K562 (cell line): ENCODE measurements at regions not wholly inside any gene's neighbourhood (a gene's known extent, or its start where the extent isn't known, plus 50 kb on each side); places are given as distances from the start of the nearest gene placed in this dataset.

Source experiments
- CC2D1A ChIP-seq: fragments of 450-650 bp; IDR thresholded peaks from 2 replicates; pipeline ENCODE4 v1.6.1; 2017; ENCODE audit warnings: mild to moderate bottlenecking
- CREB1 ChIP-seq, 2 experiments: sonication (generic) in 1 of 2; formaldehyde crosslinking in 1 of 2; IDR thresholded peaks; 2 replicates each; pipeline versions ENCODE4 v1.6.1 to v1.8.0; 2012 to 2022; ENCODE audit warnings: inconsistent platforms in 1 of 2, mild to moderate bottlenecking in 1 of 2, missing genetic modification reagents in 1 of 2, moderate library complexity in 1 of 2
- DPF2 ChIP-seq: fragments of 450-650 bp; IDR thresholded peaks from 2 replicates; pipeline ENCODE4 v1.6.1; 2016
- EZH2 ChIP-seq: IDR thresholded peaks from 2 replicates; pipeline ENCODE4 v1.6.1; 2012; ENCODE audit warnings: low read depth, mild to moderate bottlenecking, inconsistent platforms, low read length, borderline replicate concordance
- GABPA ChIP-seq: fragments of 200-800 bp; sonication (Bioruptor generic); conservative IDR thresholded peaks from 2 replicates; pipeline ENCODE4 v1.6.1; 2016; ENCODE audit warnings: low read depth, missing genetic modification characterization, missing compliant biosample characterization
- NFIC ChIP-seq: fragments of 450-650 bp; IDR thresholded peaks from 2 replicates; pipeline ENCODE4 v1.6.1; 2017; ENCODE audit warnings: mild to moderate bottlenecking, inconsistent platforms
- NR3C1 ChIP-seq: sonication (generic); formaldehyde crosslinking; IDR thresholded peaks from 2 replicates; pipeline ENCODE4 v1.8.1; 2022; ENCODE audit warnings: missing genetic modification reagents
- TAF1 ChIP-seq: IDR thresholded peaks from 2 replicates; pipeline ENCODE4 v1.6.1; 2011; ENCODE audit warnings: mild to moderate bottlenecking, low read length, moderate library complexity; ENCODE audit not compliant: insufficient read depth, control insufficient read depth, severe bottlenecking; ENCODE audit errors: extremely low read depth
- TCF7L2 ChIP-seq: fragments of 150-350 bp; IDR thresholded peaks from 2 replicates; pipeline ENCODE4 v1.6.1; 2016; ENCODE audit warnings: low read depth, mild to moderate bottlenecking, low read length, moderate library complexity
- ZNF311 ChIP-seq: fragments of 250-450 bp; sonication (Bioruptor Pico); IDR thresholded peaks from 2 replicates; pipeline ENCODE4 v1.4.0; 2020; ENCODE audit warnings: mild to moderate bottlenecking, moderate library complexity
- TF ChIP-seq, protein P1 (sequence below): sonication (generic); formaldehyde crosslinking; IDR thresholded peaks from 2 replicates; pipeline ENCODE4 v1.8.1; 2022; ENCODE audit warnings: missing genetic modification reagents
- TF ChIP-seq, protein P2 (sequence below), 2 experiments: fragments of 450-650 bp; IDR thresholded peaks; 2 replicates each; pipeline ENCODE4 v1.6.1; 2016

DNA sequence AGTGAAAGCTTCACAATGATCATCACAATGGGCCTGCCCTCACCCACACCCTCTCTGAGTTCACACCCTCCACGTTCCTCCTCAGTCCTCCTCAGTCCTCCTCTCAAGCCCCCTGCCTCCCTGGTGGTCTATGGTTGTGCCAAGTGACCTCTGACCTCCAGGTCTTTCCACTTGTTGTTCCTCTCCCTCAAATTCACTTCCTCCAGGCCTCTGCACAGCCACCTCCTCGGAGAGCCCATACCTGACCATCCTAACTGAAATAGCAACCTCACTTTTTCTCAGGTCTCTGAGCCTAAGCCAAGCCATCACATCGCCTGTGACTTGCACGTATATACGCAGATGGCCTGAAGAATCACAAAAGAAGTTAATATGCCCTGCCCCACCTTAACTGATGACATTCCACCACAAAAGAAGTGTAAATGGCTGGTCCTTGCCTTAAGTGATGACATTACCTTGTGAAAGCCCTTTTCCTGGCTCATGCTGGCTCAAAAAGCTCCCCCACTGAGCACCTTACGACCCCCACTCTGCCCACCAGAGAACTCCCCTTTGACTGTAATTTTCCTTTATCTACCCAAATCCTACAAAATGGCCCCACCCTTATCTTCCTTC lies 293.4 kb upstream of the TENM3 start:
- TF ChIP-seq NR3C1 (CRISPR knock-in tag) (no peak), NFIC (no peak), GABPA (tag) (no peak), TCF7L2 (no peak), EZH2 (no peak), ZNF311 (CRISPR knock-in tag) (no peak), CREB1 (IDR thresholded peaks at IDR 0.05) (no peak), CREB1 (CRISPR knock-in tag; IDR thresholded peaks at IDR 0.05) (no peak), TAF1 (no peak), DPF2 (no peak), CC2D1A (no peak)
- TF ChIP-seq, protein P1, sequence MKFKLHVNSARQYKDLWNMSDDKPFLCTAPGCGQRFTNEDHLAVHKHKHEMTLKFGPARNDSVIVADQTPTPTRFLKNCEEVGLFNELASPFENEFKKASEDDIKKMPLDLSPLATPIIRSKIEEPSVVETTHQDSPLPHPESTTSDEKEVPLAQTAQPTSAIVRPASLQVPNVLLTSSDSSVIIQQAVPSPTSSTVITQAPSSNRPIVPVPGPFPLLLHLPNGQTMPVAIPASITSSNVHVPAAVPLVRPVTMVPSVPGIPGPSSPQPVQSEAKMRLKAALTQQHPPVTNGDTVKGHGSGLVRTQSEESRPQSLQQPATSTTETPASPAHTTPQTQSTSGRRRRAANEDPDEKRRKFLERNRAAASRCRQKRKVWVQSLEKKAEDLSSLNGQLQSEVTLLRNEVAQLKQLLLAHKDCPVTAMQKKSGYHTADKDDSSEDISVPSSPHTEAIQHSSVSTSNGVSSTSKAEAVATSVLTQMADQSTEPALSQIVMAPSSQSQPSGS (CRISPR knock-in tag), result no peak
- TF ChIP-seq, protein P2, sequence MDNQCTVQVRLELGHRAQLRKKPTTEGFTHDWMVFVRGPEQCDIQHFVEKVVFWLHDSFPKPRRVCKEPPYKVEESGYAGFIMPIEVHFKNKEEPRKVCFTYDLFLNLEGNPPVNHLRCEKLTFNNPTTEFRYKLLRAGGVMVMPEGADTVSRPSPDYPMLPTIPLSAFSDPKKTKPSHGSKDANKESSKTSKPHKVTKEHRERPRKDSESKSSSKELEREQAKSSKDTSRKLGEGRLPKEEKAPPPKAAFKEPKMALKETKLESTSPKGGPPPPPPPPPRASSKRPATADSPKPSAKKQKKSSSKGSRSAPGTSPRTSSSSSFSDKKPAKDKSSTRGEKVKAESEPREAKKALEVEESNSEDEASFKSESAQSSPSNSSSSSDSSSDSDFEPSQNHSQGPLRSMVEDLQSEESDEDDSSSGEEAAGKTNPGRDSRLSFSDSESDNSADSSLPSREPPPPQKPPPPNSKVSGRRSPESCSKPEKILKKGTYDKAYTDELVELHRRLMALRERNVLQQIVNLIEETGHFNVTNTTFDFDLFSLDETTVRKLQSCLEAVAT (IDR thresholded peaks at IDR 0.05), result no peak
